DND-41 (cell line): ENCODE measurements at regions not wholly inside any gene's neighbourhood (a gene's known extent, or its start where the extent isn't known, plus 50 kb on each side); places are given as distances from the start of the nearest gene placed in this dataset.

Experiments used
- ATAC-seq: fragments of 200-7000 bp; cut with Tn5 transposase; 3 replicates; pipeline ENCODE4 v1.9.1; 2021; ENCODE audit warnings: low read depth; ENCODE audit not compliant: insufficient read depth
- DNase-seq: peaks from one replicate; pipeline ENCODE4 v3.0.0-alpha.2; 2020
- H2AFZ ChIP-seq: 2 replicates; pipeline ENCODE4 v1.6.0; 2012; ENCODE audit warnings: low read depth, low read length
- H3K27ac ChIP-seq: 2 replicates; pipeline ENCODE4 v1.5.1; 2012; ENCODE audit warnings: low read length, inconsistent platforms
- H3K27me3 ChIP-seq: fragments of 200-600 bp; sonication (generic); 2 replicates; pipeline ENCODE4 v1.6.0; 2012; ENCODE audit warnings: low read length, mild to moderate bottlenecking, inconsistent platforms; ENCODE audit not compliant: insufficient read depth, poor library complexity
- H3K36me3 ChIP-seq: 2 replicates; pipeline ENCODE4 v1.5.1; 2012; ENCODE audit warnings: low read length, inconsistent platforms; ENCODE audit not compliant: insufficient read depth
- H3K4me1 ChIP-seq: 2 replicates; pipeline ENCODE4 v1.5.1; 2012; ENCODE audit warnings: mild to moderate bottlenecking, low read length; ENCODE audit not compliant: insufficient read depth
- H3K4me2 ChIP-seq: 2 replicates; pipeline ENCODE4 v1.6.0; 2012; ENCODE audit warnings: mild to moderate bottlenecking, moderate library complexity, low read length, inconsistent platforms; ENCODE audit not compliant: insufficient read depth
- H3K4me3 ChIP-seq, 2 experiments: fragments of 200-600 bp in 1 of 2; shearing (Covaris generic) in 1 of 2; 2 replicates each; pipeline ENCODE4 v1.5.1; 2012 to 2016; ENCODE audit warnings: inconsistent platforms in 2 of 2, low read length in 2 of 2, mild to moderate bottlenecking in 2 of 2, low read depth in 1 of 2, moderate library complexity in 1 of 2
- H3K79me2 ChIP-seq: 2 replicates; pipeline ENCODE4 v1.6.0; 2012; ENCODE audit warnings: low read length, inconsistent platforms; ENCODE audit not compliant: insufficient read depth
- H3K9ac ChIP-seq: 2 replicates; pipeline ENCODE4 v1.6.0; 2012; ENCODE audit warnings: low read depth, mild to moderate bottlenecking, inconsistent platforms, low read length, moderate library complexity
- H3K9me3 ChIP-seq: 2 replicates; pipeline ENCODE4 v1.5.1; 2012; ENCODE audit warnings: low read length, moderate library complexity, mild to moderate bottlenecking, inconsistent platforms; ENCODE audit not compliant: insufficient read depth, severe bottlenecking
- H4K20me1 ChIP-seq: 2 replicates; pipeline ENCODE4 v1.6.0; 2012; ENCODE audit warnings: low read length; ENCODE audit not compliant: insufficient read depth
- EZH2 ChIP-seq: IDR thresholded peaks from 3 replicates; pipeline ENCODE4 v1.6.1; 2012; ENCODE audit warnings: borderline replicate concordance, low read depth, mild to moderate bottlenecking, moderate library complexity, low read length, inconsistent platforms; ENCODE audit not compliant: severe bottlenecking

DNA sequence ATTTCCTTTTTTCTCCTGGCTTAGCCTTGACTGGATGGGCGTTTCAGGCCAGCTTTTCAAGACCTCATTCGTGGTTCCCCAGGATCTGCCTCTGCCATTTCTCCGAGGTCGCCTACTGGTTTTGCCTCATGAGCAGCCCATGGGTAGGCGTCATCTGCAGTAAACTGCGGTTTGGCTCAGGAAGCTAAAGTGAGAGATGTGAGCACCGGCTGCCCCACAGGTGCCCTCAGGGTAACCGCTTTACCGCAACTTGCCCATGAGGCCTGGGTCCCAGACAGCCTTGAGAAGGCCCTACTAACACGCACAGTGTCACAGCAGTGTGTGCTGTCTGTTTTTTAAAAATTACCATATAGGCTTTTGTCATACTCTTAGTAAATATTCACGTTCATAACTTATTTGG lies 53.4 kb upstream of the TBXT start:
- peaks cover 9% of the 10 kb centered on the region for H3K9me3 ChIP-seq
- peak; percentile 90 for DNase-seq
- H3K27me3 ChIP-seq, result no peaks in the 10 kb centered on the region
- peak overlapping the region; percentile 50 for H2AFZ ChIP-seq
- H3K4me1 ChIP-seq, result peaks cover 42% of the 10 kb centered on the region
- peak; percentile 94 for ATAC-seq
- H4K20me1 ChIP-seq, result no peaks in the 10 kb centered on the region
- no peaks in the 10 kb centered on the region for H3K36me3 ChIP-seq
- peak overlapping the region; percentile 95 for H3K27ac ChIP-seq
- no peaks in the 10 kb centered on the region for H3K79me2 ChIP-seq
- no peak overlapping the region for H3K4me3 ChIP-seq
- no peak for TF ChIP-seq EZH2
- peak overlapping the region; percentile 42 for H3K4me2 ChIP-seq
- peak overlapping the region; percentile 49 for H3K9ac ChIP-seq
